ENCODE measurements at regions not wholly inside any gene's neighbourhood (a gene's known extent, or its start where the extent isn't known, plus 50 kb on each side); places are given as distances from the start of the nearest gene placed in this dataset.

DNA sequence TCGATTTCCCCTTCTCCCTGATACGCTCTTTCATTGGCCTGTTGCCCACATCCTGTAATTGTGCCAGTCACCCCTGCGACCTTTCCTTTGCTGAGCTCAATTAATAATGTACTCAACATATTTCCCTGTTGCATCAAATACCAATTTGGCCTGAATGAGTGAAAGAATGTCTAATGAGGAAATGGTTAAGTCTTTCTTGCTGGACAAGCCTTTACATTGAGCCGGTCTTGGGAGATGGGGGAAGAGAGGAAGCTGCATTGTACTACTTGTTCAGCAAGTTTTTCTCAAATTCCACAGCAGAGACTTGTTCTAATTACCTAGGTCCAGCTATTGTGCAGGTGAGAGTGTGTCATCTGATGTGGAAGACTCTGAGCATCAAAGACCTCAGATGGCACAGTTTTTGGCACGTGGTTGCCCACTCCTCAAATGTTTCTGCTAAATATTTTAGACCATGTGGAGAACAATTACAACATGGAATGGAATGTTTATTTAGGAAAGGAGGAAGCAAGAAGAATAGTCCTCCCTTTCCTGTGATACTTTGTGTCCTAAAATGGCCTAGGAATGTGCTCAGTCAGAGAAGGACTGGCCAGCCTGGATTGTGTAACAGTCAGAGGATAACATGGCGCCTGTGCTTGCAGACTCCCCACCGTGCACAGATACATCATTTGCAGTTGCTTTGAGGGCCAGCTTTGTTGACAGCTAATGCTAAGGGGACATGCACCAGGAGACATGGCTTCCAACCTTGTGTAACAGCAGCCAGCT lies 129.5 kb upstream of the E2F8 start:
- H3K4me3 ChIP-seq = no peak overlapping the region
- intact Hi-C loops (cut with DNase I) = no loop called here
- WGBS, 2 donors = 35 to 38% methylated on average over 6 to 7 of the region's 7 CpGs
- peaks cover 0 to 5% (median 2%) of the 10 kb centered on the region in 4 donors for H3K27me3 ChIP-seq
- no peaks in the 10 kb centered on the region for H3K36me3 ChIP-seq
- TF ChIP-seq, protein P1, sequence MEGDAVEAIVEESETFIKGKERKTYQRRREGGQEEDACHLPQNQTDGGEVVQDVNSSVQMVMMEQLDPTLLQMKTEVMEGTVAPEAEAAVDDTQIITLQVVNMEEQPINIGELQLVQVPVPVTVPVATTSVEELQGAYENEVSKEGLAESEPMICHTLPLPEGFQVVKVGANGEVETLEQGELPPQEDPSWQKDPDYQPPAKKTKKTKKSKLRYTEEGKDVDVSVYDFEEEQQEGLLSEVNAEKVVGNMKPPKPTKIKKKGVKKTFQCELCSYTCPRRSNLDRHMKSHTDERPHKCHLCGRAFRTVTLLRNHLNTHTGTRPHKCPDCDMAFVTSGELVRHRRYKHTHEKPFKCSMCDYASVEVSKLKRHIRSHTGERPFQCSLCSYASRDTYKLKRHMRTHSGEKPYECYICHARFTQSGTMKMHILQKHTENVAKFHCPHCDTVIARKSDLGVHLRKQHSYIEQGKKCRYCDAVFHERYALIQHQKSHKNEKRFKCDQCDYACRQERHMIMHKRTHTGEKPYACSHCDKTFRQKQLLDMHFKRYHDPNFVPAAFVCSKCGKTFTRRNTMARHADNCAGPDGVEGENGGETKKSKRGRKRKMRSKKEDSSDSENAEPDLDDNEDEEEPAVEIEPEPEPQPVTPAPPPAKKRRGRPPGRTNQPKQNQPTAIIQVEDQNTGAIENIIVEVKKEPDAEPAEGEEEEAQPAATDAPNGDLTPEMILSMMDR (IDR thresholded peaks at IDR 0.05) = no peak
- TF ChIP-seq POLR2A (IDR thresholded peaks at IDR 0.05) = no peak
- peaks cover 0 to 51% (median 14%) of the 10 kb centered on the region in 3 donors for H3K4me1 ChIP-seq
- H3K27ac ChIP-seq = peak overlapping the region in 2 of 4 donors; percentile 58 to 59
- DNase-seq = no peak
- H3K9me3 ChIP-seq = no peaks in the 10 kb centered on the region

DNA sequence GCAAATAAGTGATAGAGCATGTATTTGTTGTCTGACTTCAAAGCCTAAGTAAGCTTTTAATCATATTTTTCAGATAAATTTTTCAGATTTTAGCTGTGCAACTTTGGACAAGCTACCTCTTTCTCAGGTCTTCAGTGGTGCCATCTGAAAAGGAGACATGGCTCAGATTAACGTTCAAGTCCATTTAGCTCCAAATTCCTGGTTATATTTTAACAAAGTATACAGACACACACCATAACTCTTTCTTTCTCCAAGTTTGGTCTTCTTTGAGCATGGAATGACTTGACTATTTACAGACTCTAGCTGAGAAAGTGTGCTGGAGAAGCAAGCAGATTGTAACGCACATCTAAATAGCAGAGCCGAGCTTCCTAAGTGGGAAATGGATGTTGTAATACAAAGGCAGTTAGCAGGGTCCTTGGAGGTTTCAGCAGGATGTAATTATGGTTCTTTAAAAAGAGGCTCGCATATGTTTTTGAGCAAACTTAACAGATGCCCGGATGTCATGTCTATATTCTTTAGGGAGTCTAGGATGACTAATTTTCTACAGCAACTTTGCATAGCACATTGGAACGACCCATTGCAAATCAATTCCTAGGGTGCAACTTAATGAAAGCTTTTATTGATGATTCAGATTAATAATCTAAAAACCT lies 128.1 kb upstream of the E2F8 start:
- Histone ChIP-seq H3K27me3 (peaks cover 0 to 4% (median under 1%) of the 10 kb centered on the region in 4 donors), H3K9me3 (no peaks in the 10 kb centered on the region), H3K4me1 (peaks cover 0 to 51% (median 14%) of the 10 kb centered on the region in 3 donors), H3K4me3 (no peak overlapping the region), H3K36me3 (no peaks in the 10 kb centered on the region), H3K27ac (no peak overlapping the region)
- TF ChIP-seq, protein P1 (IDR thresholded peaks at IDR 0.05) = no peak
- TF ChIP-seq POLR2A (IDR thresholded peaks at IDR 0.05) = no peak
- intact Hi-C loops (cut with DNase I) = no loop called here
- no peak for DNase-seq
- 53 to 65% methylated on average over 6 of the region's 6 CpGs for WGBS, 2 donors

DNA sequence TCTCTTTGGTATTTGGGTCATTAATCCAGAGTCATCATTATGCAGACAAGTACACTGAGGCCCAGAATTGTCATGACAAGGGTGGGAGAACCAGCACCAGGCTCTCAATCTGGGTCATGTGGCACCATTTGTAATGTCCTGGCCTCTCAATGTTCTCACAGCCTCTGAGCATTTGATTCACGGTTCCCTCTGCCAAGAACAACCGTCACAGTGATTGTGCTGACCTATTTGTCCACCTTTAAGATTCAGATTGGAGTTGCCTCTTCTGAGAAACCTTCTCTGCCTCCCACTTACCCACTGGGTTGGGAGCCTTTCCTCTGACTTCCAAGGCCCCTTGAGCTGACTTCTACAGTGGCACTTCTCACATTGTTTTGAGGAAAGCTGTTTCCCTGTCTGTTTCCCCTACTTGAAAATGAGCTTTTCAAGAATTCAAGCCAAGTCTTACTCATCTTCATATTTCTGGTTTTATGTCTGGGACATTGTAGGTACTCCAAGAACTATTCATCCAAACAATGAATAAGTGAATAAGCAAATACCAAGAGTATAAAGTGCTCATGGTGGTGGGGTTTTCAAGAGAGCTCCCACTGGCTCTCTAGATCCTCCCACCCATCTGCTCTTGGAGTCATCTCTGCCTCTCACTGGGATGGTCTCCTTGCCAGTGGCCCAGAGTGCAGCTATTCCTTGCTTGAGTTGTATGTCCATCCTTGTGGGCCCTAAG lies 126.4 kb upstream of the E2F8 start:
- Histone ChIP-seq H3K9me3 (no peaks in the 10 kb centered on the region), H3K36me3 (no peaks in the 10 kb centered on the region), H3K4me3 (no peak overlapping the region), H3K27ac (peak overlapping the region in 3 of 4 donors; percentile 22 to 79 (median 70)), H3K4me1 (peaks cover 0 to 51% (median 14%) of the 10 kb centered on the region in 3 donors), H3K27me3 (peaks cover 0 to 12% (median 0%) of the 10 kb centered on the region in 4 donors)
- WGBS, 2 donors = 75% methylated on average over 2 of the region's 2 CpGs; no CpG with 5 or more reads in 1 of the 2 donors
- intact Hi-C loops (cut with DNase I) = no loop called here
- TF ChIP-seq POLR2A (IDR thresholded peaks at IDR 0.05) = no peak
- TF ChIP-seq, protein P1 (IDR thresholded peaks at IDR 0.05) = no peak
- no peak for DNase-seq

DNA sequence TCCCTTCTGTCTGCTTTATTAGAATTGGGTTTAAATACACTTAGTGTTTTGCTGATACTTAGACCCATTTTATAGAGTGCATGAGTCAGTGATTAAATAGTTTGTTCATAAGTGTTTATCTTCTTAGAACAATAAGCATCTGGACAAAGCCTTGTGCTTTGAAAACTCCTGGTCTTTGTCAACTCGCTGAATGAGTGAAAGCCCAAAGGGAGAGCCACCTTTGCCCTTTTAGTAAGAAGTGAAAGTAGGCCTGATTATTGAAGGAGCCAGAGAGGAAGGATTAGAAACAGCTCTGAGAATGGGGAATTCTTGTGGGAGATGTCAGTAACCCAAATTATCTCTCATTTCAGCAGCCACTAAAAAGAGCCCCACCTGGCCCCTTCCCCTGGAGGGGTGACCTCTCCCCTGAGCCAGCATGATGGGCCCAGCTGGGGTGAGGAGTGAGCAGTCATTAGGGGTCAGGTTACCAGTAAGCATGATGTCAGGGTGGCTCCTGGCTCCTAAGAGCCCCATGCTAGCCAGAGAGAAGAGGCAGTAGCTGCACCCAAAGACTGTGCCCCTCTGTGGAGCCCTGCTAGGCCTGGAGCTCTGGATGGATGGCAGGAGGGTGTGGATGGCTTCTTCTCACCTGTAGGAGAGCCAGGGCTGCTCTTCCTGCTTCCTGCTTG lies 125.1 kb upstream of the E2F8 start:
- Histone ChIP-seq H3K36me3 (no peaks in the 10 kb centered on the region), H3K27ac (peak overlapping the region; percentile 6 to 79 (median 44)), H3K27me3 (peaks cover 0 to 12% (median 0%) of the 10 kb centered on the region in 4 donors), H3K4me1 (peaks cover 0 to 47% (median 11%) of the 10 kb centered on the region in 3 donors), H3K9me3 (no peaks in the 10 kb centered on the region), H3K4me3 (no peak overlapping the region)
- intact Hi-C loops (cut with DNase I) = no loop called here
- DNase-seq = no peak
- WGBS, 2 donors = 38 to 40% methylated on average over 1 of the region's 1 CpG
- TF ChIP-seq POLR2A (IDR thresholded peaks at IDR 0.05) = no peak
- TF ChIP-seq, protein P1 (IDR thresholded peaks at IDR 0.05) = no peak

Data from esophagus squamous epithelium (tissue), 5 donors.